ENCODE measurements at regions not wholly inside any gene's neighbourhood (a gene's known extent, or its start where the extent isn't known, plus 50 kb on each side); places are given as distances from the start of the nearest gene placed in this dataset.

DNA sequence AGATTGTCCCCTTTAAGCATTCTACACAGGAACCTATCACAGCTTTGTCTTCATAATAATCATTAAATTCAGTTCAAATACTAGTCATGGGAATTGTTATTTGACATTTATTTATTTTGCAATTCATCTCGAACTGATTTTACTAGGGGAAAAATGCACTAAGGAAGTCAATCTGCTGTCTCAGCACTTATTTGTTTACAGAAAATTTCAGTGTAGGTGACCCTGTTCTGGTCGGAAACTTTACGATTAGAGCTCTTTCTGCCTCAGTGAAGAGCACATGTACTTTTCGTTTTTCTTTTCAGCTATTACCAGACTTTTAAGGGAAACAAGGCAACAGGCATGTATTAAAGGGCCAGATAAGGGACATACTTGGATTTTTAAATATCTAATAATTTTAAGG is 1405.7 kb upstream of the ZEB2 start:
- TF ChIP-seq POU6F1 (CRISPR knock-in tag; IDR thresholded peaks at IDR 0.05; ENCODE audit: borderline replicate concordance, low read depth) (no peak), ZNF8 (CRISPR knock-in tag; IDR thresholded peaks at IDR 0.05) (no peak), TSHZ2 (CRISPR knock-in tag; IDR thresholded peaks at IDR 0.05) (no peak), OSR1 (CRISPR knock-in tag; IDR thresholded peaks at IDR 0.05) (no peak), ISL1 (CRISPR knock-in tag; IDR thresholded peaks at IDR 0.05) (no peak), SNAI2 (CRISPR knock-in tag; IDR thresholded peaks at IDR 0.05) (no peak)
- no peak for ATAC-seq

DNA sequence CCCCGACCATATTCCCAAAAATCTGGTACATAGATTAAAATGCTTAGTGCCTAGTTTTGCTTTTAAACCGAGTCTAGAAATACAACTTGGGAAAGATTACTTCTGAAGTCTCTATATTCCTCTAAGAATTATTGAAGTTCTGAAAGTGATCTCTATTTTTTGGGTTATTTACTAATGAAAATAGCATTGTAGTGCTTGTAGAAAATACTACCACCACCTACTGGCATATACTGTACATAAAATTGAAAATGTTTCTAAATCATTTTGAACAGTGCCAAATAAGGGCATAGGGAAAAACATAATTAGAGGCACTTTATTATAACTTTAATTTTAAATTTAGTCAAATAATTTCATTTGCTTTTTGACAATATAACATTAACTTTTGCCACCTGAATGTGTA is 1399.6 kb upstream of the ZEB2 start:
- TF ChIP-seq, protein P1, sequence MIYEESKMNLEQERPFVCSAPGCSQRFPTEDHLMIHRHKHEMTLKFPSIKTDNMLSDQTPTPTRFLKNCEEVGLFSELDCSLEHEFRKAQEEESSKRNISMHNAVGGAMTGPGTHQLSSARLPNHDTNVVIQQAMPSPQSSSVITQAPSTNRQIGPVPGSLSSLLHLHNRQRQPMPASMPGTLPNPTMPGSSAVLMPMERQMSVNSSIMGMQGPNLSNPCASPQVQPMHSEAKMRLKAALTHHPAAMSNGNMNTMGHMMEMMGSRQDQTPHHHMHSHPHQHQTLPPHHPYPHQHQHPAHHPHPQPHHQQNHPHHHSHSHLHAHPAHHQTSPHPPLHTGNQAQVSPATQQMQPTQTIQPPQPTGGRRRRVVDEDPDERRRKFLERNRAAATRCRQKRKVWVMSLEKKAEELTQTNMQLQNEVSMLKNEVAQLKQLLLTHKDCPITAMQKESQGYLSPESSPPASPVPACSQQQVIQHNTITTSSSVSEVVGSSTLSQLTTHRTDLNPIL (CRISPR knock-in tag; IDR thresholded peaks at IDR 0.05; ENCODE audit: low read depth), result no peak
- TF ChIP-seq POU6F1 (CRISPR knock-in tag; IDR thresholded peaks at IDR 0.05; ENCODE audit: borderline replicate concordance, low read depth) (no peak), GLIS3 (CRISPR knock-in tag; IDR thresholded peaks at IDR 0.05) (no peak), ARNTL (CRISPR knock-in tag; IDR thresholded peaks at IDR 0.05; ENCODE audit: borderline replicate concordance, low read depth) (no peak), ZNF565 (CRISPR knock-in tag; conservative IDR thresholded peaks at IDR 0.05; ENCODE audit: low read depth) (no peak), ZNF8 (CRISPR knock-in tag; IDR thresholded peaks at IDR 0.05) (no peak), TCF4 (CRISPR knock-in tag; IDR thresholded peaks at IDR 0.05; ENCODE audit: borderline replicate concordance) (no peak), ESRRG (CRISPR knock-in tag; IDR thresholded peaks at IDR 0.05) (no peak)
- ATAC-seq, result peak; percentile 42; the same call in 2 of the 3 replicates

DNA sequence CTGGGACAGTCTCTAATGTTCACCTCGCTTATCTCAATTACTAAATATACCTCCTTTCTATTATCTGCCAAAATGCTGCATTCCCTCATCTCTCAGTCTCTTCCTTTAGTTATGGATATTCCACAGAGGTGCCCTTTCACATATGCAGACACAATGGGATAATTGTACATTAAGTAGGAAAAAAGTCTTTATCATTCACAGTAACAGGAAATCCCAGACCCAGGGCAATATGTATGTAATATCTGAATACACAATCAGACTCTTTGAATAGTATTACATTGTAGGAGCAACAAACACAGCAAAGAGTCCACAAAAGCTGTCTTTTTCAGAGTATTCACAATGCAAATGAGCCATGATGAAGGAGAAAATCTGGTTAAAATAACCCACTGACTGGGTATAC is 1399.0 kb upstream of the ZEB2 start:
- no peak for ATAC-seq
- TF ChIP-seq ZFP30 (CRISPR knock-in tag; IDR thresholded peaks at IDR 0.05) (no peak), ZNF8 (CRISPR knock-in tag; IDR thresholded peaks at IDR 0.05) (no peak), ZC3H10 (CRISPR knock-in tag; IDR thresholded peaks at IDR 0.05) (no peak), TSHZ2 (CRISPR knock-in tag; IDR thresholded peaks at IDR 0.05) (no peak), TOX (CRISPR knock-in tag; IDR thresholded peaks at IDR 0.05; ENCODE audit: borderline replicate concordance) (no peak), POU6F1 (CRISPR knock-in tag; IDR thresholded peaks at IDR 0.05; ENCODE audit: borderline replicate concordance, low read depth) (no peak)

DNA sequence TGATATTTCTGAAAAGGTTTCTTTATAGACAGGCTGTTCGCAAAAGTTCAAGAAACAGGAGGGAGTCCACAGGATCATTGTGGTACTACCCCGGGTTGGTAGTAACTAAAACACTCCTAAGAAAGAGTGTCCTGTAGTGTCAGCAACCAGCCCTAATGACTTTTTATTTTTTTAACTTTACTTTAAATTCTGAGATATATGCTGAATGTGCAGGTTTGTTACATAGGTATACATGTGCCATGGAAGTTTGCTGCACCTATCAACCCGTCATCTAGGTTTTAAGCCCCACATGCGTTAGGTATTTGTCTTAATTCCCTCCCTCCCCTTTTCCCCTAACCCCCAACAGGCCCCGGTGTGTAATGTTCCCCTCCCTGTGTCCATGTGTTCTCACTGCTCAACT is 1396.9 kb upstream of the ZEB2 start:
- no peak for TF ChIP-seq ZC3H10 (CRISPR knock-in tag; IDR thresholded peaks at IDR 0.05)
- TF ChIP-seq ZNF565 (CRISPR knock-in tag; conservative IDR thresholded peaks at IDR 0.05; ENCODE audit: low read depth), result no peak
- TF ChIP-seq PPARA (CRISPR knock-in tag; IDR thresholded peaks at IDR 0.05; ENCODE audit: borderline replicate concordance), result no peak
- TF ChIP-seq, protein P2, sequence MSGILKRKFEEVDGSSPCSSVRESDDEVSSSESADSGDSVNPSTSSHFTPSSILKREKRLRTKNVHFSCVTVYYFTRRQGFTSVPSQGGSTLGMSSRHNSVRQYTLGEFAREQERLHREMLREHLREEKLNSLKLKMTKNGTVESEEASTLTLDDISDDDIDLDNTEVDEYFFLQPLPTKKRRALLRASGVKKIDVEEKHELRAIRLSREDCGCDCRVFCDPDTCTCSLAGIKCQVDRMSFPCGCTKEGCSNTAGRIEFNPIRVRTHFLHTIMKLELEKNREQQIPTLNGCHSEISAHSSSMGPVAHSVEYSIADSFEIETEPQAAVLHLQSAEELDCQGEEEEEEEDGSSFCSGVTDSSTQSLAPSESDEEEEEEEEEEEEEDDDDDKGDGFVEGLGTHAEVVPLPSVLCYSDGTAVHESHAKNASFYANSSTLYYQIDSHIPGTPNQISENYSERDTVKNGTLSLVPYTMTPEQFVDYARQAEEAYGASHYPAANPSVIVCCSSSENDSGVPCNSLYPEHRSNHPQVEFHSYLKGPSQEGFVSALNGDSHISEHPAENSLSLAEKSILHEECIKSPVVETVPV (CRISPR knock-in tag; IDR thresholded peaks at IDR 0.05), result no peak
- TF ChIP-seq CSDC2 (CRISPR knock-in tag; IDR thresholded peaks at IDR 0.05), result no peak
- no peak for TF ChIP-seq TCF4 (CRISPR knock-in tag; IDR thresholded peaks at IDR 0.05; ENCODE audit: borderline replicate concordance)
- TF ChIP-seq SNAI2 (CRISPR knock-in tag; IDR thresholded peaks at IDR 0.05), result no peak
- TF ChIP-seq ISL1 (CRISPR knock-in tag; IDR thresholded peaks at IDR 0.05), result no peak
- no peak for TF ChIP-seq POU6F1 (CRISPR knock-in tag; IDR thresholded peaks at IDR 0.05; ENCODE audit: borderline replicate concordance, low read depth)
- no peak for TF ChIP-seq ZNF70 (CRISPR knock-in tag; IDR thresholded peaks at IDR 0.05)
- no peak for ATAC-seq
